ENCODE measurements at regions not wholly inside any gene's neighbourhood (a gene's known extent, or its start where the extent isn't known, plus 50 kb on each side); places are given as distances from the start of the nearest gene placed in this dataset.

DNA sequence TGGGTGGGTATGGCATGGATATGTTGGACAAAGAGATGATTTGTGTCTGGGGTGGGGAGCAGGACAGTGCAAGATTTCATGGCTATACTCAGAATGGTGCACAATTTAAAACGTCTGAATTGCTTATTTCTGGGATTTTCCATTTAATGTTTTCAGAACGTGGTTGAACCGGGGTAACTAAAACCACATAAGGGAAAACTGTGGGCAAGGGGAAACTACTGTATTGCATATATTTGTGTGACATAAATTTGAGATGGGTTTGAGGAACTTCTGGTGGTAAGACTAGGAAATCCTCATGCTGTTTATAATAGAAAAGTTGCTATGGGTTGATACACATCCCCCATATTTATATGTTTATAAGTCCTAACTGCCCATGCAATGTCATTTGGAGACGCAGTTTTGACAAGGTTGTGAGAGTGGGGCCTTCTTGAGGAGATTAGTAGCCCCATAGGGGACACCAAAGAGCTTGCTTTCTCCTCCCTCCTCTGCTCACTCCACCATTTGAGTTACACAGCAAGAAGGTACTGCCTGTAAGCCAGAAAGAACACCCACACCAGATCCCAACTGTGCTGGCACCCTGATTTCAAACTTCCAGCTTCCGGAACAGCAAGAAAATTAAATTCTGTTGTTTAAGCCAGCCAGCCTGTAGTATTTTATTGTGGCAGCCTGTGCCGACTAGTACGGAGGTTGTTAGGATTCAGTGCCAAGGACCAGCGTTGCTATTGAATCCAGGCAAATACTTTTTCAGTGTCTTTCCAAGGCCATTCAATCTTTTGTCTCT, 2118.9 kb downstream of the MAT2B start:
- no peak for DNase-seq

DNA sequence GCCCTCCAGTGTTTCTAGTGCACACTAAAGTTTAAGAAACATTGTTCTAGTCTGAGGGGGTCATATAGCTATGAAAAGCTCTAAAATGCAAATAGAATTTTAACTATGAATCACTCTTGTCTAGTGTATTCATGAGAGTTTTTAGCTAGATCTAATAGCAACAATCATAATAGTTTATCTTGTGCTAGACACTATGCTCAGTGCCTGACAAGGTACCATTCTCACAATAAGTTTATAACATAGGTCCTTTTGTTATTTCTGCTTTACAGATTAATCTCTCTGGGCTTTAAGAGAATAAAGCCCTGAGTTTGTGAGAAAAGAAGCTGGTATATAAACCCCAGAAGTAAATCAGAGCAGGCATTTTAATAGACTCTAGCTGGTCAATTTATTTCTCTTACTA, 2120.7 kb downstream of the MAT2B start:
- no peak for DNase-seq

DNA sequence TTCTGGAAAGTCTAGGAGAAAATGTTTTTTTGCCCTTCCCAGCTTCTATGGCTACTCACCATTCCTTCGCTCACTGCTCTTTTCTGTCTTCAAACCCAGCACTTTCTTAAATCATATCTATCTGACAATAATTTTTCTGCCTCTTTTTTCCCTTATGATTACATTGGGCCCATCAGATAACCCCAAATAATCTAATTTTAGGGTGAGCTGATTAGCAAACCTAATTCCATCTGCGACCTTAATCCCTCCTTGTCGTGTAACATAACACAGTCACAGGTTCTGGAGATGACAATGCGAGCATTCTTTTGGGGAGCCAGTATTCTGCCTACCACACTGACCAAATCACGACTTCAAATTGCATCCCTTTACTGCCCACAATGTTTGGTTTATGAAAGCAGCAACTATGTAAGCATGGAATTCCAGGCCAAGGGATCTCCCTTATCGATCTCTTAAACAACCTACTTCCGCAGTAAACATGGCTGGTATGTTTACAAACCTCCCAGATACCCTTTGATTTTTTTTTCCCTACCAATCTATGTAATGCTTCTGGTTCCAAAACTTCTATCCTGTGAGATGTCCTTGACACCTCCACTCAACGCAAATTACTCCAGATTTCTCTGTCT, 2122.2 kb downstream of the MAT2B start:
- no peak for DNase-seq

DNA sequence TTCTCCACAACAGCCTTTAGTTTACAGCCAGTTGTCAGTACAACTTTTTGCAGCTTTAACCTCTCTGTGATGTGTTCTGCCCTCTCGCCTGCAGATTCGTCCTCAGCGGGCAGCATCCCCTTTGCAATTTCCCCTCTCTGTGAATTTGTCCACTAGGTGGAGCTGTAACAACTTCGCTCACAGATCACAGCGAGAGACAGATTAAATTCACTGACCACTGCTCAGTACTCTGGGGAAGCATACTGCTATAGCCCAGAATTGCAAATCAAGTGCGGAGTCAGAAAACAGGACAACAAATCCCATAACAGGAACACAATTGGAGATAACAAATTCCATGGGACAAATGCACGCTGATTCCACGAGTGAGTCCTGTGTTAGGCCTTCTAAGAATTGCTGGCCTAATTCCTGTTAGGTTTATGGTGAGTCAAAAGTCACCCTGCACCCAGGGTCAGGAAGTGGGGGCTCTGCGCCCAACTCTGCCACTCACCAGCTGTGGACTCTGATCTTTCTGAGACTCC, 2124.9 kb downstream of the MAT2B start:
- DNase-seq: no peak

DNA sequence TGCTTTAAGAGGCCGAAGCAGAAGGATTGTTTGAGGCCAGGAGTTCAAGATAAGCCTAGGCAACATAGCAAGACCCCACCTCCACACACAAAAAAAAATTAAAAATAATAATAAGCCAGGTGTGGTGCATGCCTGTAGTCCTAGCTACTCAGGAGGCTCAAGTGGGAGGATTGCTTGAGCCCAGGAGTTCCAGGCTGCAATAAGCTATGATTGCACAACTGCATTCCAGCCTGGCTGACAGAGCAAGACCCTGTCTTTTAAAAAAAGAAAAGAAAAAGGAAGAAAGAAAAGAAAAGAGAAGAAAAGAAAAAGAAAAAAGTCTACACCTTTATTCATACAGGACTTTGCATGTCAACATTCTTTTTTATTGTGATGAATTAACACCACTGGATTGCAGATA, 2125.8 kb downstream of the MAT2B start:
- no peak for DNase-seq

DNA sequence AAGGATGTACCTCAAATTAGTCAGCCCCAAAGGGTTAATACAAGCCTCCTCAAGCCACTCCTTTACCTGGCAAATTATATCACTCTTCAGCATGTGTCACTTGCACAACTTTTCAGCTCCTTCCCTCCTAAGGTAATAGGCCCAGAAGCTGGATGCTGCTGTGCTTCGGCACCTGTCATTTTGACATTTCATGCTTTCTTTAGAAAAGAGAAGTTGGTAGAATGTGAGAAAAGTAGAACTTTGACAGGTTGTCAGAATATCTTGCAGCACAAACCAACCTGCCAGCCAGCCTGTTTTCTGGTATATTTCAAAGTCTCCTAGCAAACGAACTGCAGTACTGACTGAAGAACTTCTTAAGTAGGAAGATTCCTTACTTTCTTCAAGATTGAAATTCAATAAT, 2136.9 kb downstream of the MAT2B start:
- no peak for DNase-seq

DNA sequence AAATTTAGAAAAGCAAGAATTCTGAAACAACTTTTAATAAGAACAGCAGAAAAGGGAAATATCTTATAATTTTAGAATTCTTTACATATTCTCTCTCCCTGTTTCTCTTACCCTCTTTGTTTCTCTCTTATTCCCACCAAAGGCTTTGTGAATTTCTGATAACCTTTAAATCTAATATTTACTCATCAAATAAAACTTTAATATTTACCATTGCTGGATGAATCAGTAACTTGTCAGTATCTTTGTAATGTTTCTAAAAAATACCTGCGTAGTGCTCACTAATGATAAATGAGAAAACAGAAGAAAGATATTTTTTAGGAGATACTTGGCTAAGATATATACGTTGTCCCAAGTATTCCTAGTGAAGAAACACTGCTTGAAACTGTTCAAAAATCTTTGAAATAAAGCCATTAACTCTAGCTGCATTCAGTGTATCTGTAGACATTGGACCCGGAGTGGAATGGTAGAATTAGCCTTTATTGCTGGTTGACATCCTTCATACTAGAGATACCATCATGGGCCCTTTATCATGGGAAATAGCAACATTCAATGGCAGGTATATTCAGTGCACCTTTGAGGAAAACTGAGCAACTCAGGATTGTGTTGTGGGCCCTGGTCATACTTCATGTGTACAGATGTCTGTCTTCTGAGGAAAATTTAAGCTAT, 2160.4 kb downstream of the MAT2B start:
- DNase-seq: no peak

DNA sequence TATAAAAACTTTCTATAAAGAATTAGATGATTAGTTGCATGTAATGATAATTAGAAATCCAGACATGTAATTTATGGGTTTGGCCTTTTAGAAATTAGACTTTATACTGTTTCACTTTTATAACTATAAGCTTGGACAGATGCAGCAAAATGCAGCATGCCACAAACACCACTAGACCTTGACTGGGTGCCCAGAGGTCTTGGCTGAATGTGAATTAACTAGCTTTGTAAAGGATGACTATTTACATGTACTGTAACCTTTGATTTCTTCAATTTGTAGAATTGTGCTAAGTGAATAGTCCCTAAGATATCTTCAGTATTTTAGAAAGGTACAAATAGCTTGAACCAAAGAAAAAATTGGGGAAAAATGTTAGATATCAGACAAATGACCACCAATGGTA, 2168.1 kb downstream of the MAT2B start:
- DNase-seq: no peak

DNA sequence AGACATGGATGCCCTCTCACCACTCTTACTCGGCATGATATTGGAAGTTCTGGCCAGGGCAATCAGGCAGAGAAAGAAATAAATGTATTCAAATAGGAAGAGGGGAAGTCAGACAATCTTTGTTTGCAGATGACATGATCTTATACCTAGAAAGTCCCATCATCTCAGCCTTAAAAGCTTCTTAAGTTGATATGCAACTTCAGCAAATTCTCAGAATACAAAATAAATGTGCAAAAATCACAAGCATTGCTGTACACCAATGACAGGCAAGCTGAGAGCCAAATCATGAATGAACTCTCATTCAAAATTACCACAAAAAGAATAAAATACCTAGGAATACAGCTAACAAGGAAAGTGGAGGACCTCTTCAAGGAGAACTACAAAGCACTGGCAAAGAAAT, 2190.4 kb downstream of the MAT2B start:
- DNase-seq: no peak

DNA sequence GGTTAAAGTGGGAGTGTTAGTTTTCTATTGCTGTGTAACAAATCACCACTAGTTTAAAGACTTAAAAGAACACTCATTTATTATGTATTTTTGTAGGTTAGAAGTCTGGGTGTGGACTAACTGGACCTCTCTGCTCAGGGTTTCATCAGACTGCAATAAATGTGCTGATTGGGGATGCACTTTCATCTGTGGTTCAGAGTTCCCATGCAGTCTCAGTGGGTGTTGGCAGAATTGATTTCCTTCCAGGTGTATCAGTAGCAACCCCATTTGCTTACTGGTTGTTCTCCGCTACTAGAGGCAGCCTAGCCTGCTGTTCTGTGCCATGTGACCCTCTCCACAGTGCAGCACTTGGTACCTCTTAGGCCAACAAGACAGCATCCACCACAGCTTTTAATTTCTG, 2200.5 kb downstream of the MAT2B start:
- no peak for DNase-seq

DNA sequence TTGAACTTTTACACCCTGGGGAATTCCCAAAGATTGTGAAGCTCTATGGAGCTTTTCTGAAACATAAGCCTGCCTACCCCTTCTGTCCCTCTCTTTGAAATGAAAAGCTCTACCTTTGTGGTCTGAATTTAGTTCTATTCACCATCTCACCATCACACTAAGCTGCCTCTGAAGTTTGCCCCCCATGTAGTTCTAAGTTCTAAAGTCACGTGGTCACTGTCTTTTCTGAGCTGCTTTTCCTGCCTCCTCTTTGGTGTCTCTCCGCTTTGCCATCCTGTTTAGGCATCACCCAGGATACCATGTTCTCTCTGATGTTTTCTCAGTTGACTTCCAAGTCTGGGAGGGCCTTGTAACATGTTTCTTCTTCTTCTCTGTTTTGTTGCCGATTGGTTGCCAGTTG, 2206.6 kb downstream of the MAT2B start:
- no peak for DNase-seq

DNA sequence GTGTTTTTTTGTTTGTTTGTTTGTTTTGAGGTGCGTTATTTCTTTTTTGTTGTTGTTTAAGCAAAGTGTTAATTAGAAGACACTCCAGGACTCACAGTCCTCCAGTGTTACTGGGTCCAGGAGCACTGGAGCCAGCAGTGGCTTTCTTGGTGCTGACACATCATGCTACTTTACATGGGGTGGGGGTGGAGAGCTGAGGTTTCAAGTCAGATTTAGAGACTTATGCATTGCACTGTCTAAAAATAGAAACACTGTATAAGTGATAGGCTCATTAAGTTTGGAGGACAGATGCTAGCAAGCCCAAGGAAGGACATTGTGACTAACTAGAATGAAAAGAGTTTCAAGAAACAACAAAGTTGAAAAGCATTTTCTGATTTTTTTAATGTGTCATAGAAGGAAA, 2209.2 kb downstream of the MAT2B start:
- no peak for DNase-seq

DNA sequence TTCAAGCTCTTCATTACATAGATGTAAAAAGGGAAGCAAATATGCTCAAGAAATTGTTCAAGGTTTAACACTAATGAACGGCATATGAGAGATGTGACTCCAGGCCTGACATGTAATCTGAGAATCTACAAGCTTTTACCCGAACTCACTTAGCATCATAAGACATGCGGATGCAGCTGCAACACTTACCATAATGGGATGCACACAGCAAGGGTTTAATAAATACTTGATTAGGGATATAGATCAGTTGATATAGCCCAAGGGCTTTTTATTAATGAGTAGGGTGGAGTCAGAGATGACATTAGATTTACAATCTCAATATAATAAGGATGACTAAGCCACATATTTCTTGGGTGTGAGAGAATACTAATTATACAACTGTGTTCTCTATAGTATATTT, 2215.5 kb downstream of the MAT2B start:
- no peak for DNase-seq

DNA sequence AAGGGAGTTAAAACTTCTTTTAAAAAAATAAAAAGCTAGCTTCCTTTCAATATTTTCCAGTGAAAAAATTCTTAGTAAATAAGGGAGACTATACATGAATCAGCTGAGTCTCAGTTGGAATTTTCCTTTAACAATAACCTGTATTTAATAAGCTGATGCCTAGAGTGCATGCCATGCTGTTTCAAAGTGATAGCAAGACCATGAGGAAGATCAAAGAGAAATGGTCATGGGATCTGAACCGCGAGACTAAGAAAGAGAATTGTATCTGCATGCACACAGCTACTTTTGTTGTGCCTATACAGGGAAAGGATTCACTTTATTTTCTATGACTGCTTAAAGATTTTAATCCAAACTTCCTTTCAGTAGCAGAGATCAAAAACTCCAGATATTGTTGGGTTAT, 2217.0 kb downstream of the MAT2B start:
- DNase-seq: no peak

DNA sequence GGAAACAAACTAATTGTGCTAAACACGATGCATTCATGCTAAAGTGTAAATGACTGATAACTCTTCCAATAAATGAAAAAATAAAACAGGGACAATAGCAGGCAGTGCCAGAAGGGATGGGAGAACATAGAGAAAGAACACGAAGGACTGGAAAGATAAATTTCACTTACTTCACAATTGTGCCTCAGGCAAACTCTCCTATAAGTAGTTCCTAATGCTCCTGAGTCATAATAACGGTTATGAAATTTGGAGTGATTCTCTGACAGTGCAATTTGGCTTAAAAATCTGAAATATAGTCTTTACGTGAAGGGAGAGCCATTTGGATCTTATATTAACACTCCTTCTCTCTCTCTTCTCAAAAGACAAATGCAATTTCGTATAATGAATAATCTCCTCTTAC, 2218.5 kb downstream of the MAT2B start:
- DNase-seq: no peak

DNA sequence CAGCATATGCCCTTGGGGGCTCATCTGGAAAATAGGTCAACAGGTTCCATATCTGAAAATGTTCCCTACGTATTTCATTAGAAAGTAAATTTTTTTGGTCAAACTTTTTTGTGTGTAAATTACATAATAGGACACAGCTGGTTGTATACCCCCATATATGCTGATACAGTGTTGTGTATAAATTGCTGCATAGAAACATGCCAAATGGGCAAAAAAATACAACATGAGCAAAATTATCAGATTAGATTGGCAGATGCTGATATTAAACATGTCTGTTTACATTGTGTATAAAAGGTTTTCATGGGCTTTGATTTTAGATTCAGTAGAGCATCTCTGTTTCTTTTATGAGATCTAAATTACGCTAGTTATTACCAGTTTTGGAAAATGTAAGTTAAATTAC, 2223.0 kb downstream of the MAT2B start:
- no peak for DNase-seq

DNA sequence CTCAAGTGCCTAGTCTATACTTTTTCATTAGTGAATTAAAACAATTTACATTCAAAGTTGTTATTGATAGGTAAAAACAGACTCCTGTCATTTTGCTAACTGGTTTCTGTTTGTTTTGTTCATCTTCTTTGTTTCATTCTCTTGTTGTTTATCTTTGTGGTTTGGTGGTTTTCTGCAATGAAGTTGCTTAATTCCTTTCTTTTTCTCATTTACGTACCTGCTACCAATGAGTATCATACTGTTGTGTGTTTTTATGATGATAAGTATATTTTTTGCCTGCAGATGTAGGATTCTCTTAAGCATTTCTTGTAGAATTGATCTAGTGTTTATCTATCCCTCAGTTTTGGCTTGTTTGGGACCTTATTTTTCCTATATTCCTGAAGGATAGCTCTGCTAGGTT, 2230.0 kb downstream of the MAT2B start:
- no peak for DNase-seq

DNA sequence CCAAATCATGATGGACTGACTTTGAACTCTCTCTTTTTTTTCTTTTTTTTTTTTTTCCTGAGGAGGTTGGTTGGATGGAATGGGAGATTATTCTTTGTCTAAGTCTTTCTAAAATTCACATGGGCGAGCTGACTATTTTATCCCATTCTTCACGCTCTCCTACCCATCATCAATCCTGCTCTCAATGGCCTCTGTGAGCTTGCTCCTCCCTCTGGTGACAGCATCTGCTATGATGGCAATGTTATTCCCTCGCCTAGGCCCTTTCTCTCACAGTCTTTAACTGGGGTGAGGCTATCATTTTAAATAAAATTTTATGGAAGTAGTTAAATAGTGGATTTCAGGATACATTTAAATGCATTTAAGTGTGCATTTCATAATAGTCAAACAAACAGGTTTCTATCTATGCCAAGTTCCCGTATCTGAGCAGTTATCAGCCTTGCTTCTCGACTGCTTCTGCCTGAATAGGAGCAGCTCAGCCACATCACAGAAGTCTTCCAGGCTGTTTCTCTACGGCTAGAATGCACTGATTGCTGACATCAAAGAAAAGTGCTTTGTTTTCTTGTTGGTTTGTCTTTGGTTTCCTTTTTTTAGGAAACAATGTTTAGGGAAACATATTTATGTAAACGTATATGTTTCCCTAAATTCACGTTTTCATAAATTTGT, 2233.8 kb downstream of the MAT2B start:
- DNase-seq: no peak

DNA sequence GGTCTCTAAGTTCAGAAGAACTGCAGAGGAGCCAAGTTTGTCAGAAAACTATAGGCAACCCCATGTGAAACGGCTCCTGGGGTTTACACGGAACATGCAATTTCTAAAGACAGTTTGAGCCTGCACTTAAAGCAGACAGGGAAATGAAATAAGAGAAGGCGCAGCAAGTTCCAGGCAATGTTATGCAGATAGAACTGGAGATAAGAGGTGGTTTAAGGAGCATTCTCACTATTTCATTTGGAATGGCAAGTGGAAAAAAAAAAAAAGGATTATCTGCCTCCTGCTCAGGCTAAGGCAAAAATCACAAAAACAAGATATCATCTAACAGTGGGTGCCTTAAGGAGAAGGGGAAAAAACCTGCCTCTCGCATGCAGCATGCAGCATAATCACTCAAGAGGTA, 2252.4 kb downstream of the MAT2B start:
- DNase-seq: no peak

DNA sequence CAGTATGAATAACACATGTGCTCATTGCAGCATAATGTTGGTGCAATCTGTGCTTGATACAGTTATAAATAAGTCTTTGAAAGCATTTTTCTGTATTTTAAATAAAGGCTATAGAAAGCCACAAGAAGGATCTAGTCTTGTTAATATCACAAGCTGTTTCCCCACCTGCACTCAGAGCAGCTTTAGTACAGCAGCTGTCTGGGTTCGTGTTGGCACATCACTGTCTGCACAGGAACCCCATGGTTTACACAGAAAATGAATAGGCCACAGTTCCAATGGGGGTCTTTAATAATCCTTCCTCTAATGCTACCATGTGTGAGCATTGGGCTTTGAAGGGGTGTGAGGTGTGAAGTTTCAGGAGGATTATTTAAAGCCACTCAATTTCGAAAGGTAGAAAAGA, 2269.7 kb downstream of the MAT2B start:
- no peak for DNase-seq

DNA sequence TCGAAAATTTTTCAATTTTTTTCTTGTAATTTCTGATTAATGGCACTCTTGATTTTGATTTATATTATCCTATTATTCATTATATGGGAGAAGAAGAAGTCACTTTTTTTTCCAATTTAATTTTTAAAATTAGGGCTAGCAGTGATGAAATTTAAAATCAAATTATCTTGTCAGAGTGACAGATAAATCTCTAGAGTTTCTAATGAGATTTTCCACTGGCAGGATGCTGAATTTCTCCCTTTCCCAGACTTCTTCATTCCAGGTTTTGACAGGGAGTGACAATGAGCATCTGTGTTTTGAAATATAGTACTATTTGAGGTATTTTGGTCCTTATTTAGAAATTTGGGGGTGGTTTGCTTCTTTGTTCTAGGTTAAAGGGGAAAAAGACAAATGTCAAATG, 2274.1 kb downstream of the MAT2B start:
- DNase-seq: no peak

DNA sequence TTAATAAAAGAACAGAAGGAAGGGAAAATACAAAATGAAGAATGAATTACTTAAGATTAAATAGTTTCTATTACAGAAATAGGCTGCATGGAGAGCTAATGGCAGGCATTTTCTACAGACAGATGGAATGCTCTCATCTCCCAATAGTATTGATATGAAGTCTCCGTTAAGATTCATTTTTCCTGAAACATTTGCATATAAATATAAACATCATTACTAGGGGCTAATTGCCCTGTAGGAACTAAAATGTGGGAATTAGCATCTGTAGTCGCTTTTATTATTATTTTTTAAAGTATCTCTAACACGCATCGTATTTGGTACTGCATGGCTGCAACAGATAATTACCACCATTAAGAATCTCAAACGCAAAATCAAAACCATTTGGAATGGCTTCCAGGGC, 2275.5 kb downstream of the MAT2B start:
- no peak for DNase-seq

DNA sequence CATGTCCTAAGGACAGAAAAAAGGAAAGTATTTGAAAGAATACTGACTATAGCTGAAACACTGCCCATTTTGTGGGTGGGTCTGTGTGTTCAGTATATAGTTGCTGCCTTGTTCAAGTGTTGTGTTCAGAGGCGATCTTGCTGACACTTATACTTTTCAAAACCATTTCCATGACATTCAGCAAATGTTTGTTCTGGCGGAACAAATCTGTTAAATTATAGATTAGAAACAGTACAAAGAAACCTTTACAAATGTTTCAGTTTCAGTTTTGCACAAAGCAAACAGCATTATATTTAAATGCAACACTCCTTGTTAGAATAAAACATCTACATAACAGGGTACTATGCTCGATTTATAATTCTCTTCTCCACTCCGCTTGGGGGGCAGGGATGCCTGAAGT, 2276.3 kb downstream of the MAT2B start:
- DNase-seq: no peak

DNA sequence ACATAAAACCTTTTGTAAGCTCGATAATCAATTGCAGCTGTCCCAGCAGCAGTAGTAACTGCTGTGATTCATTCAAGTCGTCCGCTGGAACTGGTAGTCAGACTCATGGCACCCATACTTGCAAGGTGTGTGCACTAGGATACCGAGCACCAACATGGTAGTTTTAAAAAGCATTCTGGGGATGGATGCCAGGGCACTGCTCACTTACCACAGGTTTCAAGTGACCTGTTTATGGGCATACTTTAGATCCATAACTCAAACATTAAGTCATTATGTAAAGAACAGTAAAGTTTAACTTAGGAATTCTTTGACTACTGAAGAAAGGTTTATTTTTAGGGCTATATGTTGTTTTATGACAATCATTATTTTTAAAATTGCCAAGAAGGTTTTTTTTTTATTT, 2277.6 kb downstream of the MAT2B start:
- no peak for DNase-seq

Data from activated gamma-delta T cell treated with Interleukin-2 at 50 U/mL for 16 hours (primary cell).